Hepatic stellate cell (primary cell): ENCODE measurements at regions not wholly inside any gene's neighbourhood (a gene's known extent, or its start where the extent isn't known, plus 50 kb on each side); places are given as distances from the start of the nearest gene placed in this dataset.
"Not testable (repeated sequence)": the region's sequence is repeated elsewhere in the genome, so short reads cannot be mapped to it uniquely, and the experiment has no call there.

Source experiments
- DNase-seq: peaks from one replicate; pipeline ENCODE4 v3.0.0; 2011; ENCODE audit warnings: low spot score

GRCh38 chr20:58579819-58580473 is 64.7 kb upstream of the APCDD1L start:
- no peak for DNase-seq

GRCh38 chr20:58579069-58579818 is 64.0 kb upstream of the APCDD1L start:
- no peak for DNase-seq

GRCh38 chr20:58577871-58578598 is 62.8 kb upstream of the APCDD1L start:
- no peak for DNase-seq

GRCh38 chr20:58577139-58577806 is 62.1 kb upstream of the APCDD1L start:
- DNase-seq: no peak

- DNase-seq: no peak
Observed at GRCh38 chr20:58576603-58576970, 61.4 kb upstream of the APCDD1L start.

GRCh38 chr20:58575776-58576602 is 60.8 kb upstream of the APCDD1L start:
- no peak for DNase-seq

- no peak for DNase-seq
Observed at GRCh38 chr20:58574469-58574868, 59.3 kb upstream of the APCDD1L start.

GRCh38 chr20:58573986-58574385 is 58.8 kb upstream of the APCDD1L start:
- no peak for DNase-seq

GRCh38 chr20:58573257-58573656 is 58.1 kb upstream of the APCDD1L start:
- DNase-seq: no peak

- DNase-seq: not testable (repeated sequence)
Observed at GRCh38 chr20:58572428-58572763, 57.2 kb upstream of the APCDD1L start.

GRCh38 chr20:58571693-58572427 is 56.7 kb upstream of the APCDD1L start:
- peak; percentile 53 for DNase-seq

- no peak for DNase-seq
Observed at GRCh38 chr20:58571356-58571692, 56.1 kb upstream of the APCDD1L start.

GRCh38 chr20:58570204-58570859 is 55.1 kb upstream of the APCDD1L start:
- DNase-seq: no peak

GRCh38 chr20:58569241-58570125 is 54.3 kb upstream of the APCDD1L start:
- DNase-seq: no peak

- no peak for DNase-seq
Observed at GRCh38 chr20:58568483-58569240, 53.5 kb upstream of the APCDD1L start.

GRCh38 chr20:58568126-58568482 is 52.9 kb upstream of the APCDD1L start:
- no peak for DNase-seq

- DNase-seq: no peak
Observed at GRCh38 chr20:58567437-58567836, 52.2 kb upstream of the APCDD1L start.

GRCh38 chr20:58566981-58567380 is 51.8 kb upstream of the APCDD1L start:
- no peak for DNase-seq
